Astrocyte (in vitro differentiated cells and primary cell): ENCODE measurements at regions not wholly inside any gene's neighbourhood (a gene's known extent, or its start where the extent isn't known, plus 50 kb on each side); places are given as distances from the start of the nearest gene placed in this dataset.

Experiments used
- DNase-seq: peaks from one replicate; pipeline ENCODE4 v3.0.0-alpha.2; 2010; ENCODE audit warnings: low read depth
- FAIRE-seq: peaks from 2 replicates; lab custom pipeline; 2011; peaks lifted over from hg19 to GRCh38; lab: Jason Lieb, UNC
- H2AFZ ChIP-seq: 2 replicates; pipeline ENCODE4 v1.6.0; 2012; ENCODE audit warnings: low read depth, low read length, inconsistent platforms
- H3K27ac ChIP-seq: 2 replicates; pipeline ENCODE4 v1.5.1; 2011; ENCODE audit warnings: low read depth, low read length, inconsistent platforms
- H3K27me3 ChIP-seq: 2 replicates; pipeline ENCODE4 v1.6.0; 2011; ENCODE audit warnings: low read length, inconsistent platforms; ENCODE audit not compliant: insufficient read depth
- H3K36me3 ChIP-seq: 2 replicates; pipeline ENCODE4 v1.5.1; 2011; ENCODE audit warnings: low read length, inconsistent platforms; ENCODE audit not compliant: insufficient read depth
- H3K4me1 ChIP-seq: 2 replicates; pipeline ENCODE4 v1.5.1; 2011; ENCODE audit warnings: low read length, inconsistent platforms; ENCODE audit not compliant: insufficient read depth
- H3K4me2 ChIP-seq: 2 replicates; pipeline ENCODE4 v1.6.0; 2012; ENCODE audit warnings: low read length, inconsistent platforms
- H3K4me3 ChIP-seq: 2 replicates; pipeline ENCODE4 v1.5.1; 2011; ENCODE audit warnings: low read depth, mild to moderate bottlenecking, low read length, inconsistent platforms; ENCODE audit not compliant: insufficient read depth
- H3K79me2 ChIP-seq: 2 replicates; pipeline ENCODE4 v1.6.0; 2012; ENCODE audit warnings: mild to moderate bottlenecking, low read length, inconsistent platforms; ENCODE audit not compliant: insufficient read depth
- H3K9ac ChIP-seq: 2 replicates; pipeline ENCODE4 v1.6.0; 2012; ENCODE audit warnings: mild to moderate bottlenecking, low read length, inconsistent platforms
- H3K9me3 ChIP-seq: 2 replicates; pipeline ENCODE4 v1.5.1; 2012; ENCODE audit warnings: low read depth, mild to moderate bottlenecking, low read length, inconsistent platforms; ENCODE audit not compliant: insufficient read depth
- H4K20me1 ChIP-seq: 2 replicates; pipeline ENCODE4 v1.6.0; 2012; ENCODE audit warnings: low read length, inconsistent platforms; ENCODE audit not compliant: insufficient read depth
- H3K27ac Mint-ChIP-seq: one replicate; pipeline ENCODE4 v1.8.0; 2021; ENCODE audit warnings: mild to moderate bottlenecking, mixed read lengths; ENCODE audit not compliant: unreplicated experiment
- H3K27me3 Mint-ChIP-seq: one replicate; pipeline ENCODE4 v1.8.0; 2021; ENCODE audit warnings: low read depth, mixed read lengths; ENCODE audit not compliant: unreplicated experiment
- H3K36me3 Mint-ChIP-seq: one replicate; pipeline ENCODE4 v1.8.0; 2021; ENCODE audit warnings: low read depth, mixed read lengths; ENCODE audit not compliant: unreplicated experiment
- H3K4me1 Mint-ChIP-seq: one replicate; pipeline ENCODE4 v1.8.0; 2021; ENCODE audit warnings: low read depth, mixed read lengths; ENCODE audit not compliant: unreplicated experiment
- H3K4me3 Mint-ChIP-seq: one replicate; pipeline ENCODE4 v1.8.0; 2021; ENCODE audit warnings: mild to moderate bottlenecking, moderate library complexity, mixed read lengths; ENCODE audit not compliant: unreplicated experiment
- H3K9me3 Mint-ChIP-seq: one replicate; pipeline ENCODE4 v1.8.0; 2021; ENCODE audit warnings: mild to moderate bottlenecking, mixed read lengths; ENCODE audit not compliant: unreplicated experiment
- CTCF ChIP-seq: IDR thresholded peaks from 2 replicates; pipeline ENCODE4 v1.5.1; 2011; ENCODE audit warnings: low read depth, mild to moderate bottlenecking, inconsistent platforms, low read length, moderate library complexity; ENCODE audit not compliant: insufficient read depth
- EZH2 ChIP-seq: IDR thresholded peaks from 2 replicates; pipeline ENCODE4 v1.6.1; 2012; ENCODE audit warnings: mild to moderate bottlenecking, low read length, inconsistent platforms; ENCODE audit not compliant: insufficient read depth

DNA sequence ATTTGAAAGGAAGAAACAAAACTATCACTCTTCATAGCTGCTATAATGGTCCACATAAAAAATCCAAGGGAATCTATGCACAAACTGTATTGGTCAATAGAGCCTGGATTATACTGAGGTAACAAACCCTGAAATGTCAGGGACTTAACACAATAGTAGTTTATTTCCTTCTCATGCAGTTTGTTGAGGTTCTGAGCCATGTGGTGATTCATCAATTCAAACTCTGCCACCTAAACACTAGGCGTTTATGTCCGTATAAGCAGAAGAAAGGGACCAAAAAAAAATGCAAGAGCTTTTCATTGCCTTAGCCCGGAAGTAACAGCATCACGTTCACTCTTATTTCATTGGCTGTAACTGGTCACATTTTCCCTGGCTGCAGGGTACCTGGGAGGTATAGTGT, 464.7 kb downstream of the ZSWIM6 start:
- FAIRE-seq (no peak), DNase-seq (no peak)
- Histone ChIP-seq H3K79me2 (no peaks in the 10 kb centered on the region), H3K9ac (no peak overlapping the region), H3K27ac (no peak overlapping the region), H3K4me3 (no peak overlapping the region), H3K36me3 (no peaks in the 10 kb centered on the region), H3K9me3 (no peaks in the 10 kb centered on the region), H3K27me3 (peaks cover 3% of the 10 kb centered on the region), H3K4me2 (no peak overlapping the region), H4K20me1 (no peaks in the 10 kb centered on the region), H3K4me1 (no peaks in the 10 kb centered on the region), H2AFZ (no peak overlapping the region)
- Mint-ChIP-seq H3K4me1 (peaks cover 4% of the 10 kb centered on the region), H3K27ac (no peak overlapping the region), H3K27me3 (peaks cover 13% of the 10 kb centered on the region), H3K4me3 (no peak overlapping the region), H3K9me3 (peaks cover 2% of the 10 kb centered on the region), H3K36me3 (no peaks in the 10 kb centered on the region)
- TF ChIP-seq EZH2: no peak
- TF ChIP-seq CTCF: no peak

GRCh38 chr5:61800450-61800849, 468.4 kb downstream of the ZSWIM6 start:
- Mint-ChIP-seq H3K27ac (no peak overlapping the region), H3K4me1 (peaks cover 14% of the 10 kb centered on the region), H3K9me3 (no peaks in the 10 kb centered on the region), H3K27me3 (peaks cover 3% of the 10 kb centered on the region), H3K4me3 (no peak overlapping the region), H3K36me3 (no peaks in the 10 kb centered on the region)
- Histone ChIP-seq H3K79me2 (no peaks in the 10 kb centered on the region), H3K4me2 (no peak overlapping the region), H3K4me1 (peaks cover 6% of the 10 kb centered on the region), H2AFZ (no peak overlapping the region), H3K27me3 (peaks cover 3% of the 10 kb centered on the region), H4K20me1 (no peaks in the 10 kb centered on the region), H3K9ac (no peak overlapping the region), H3K27ac (no peak overlapping the region), H3K4me3 (no peak overlapping the region), H3K9me3 (no peaks in the 10 kb centered on the region), H3K36me3 (no peaks in the 10 kb centered on the region)
- TF ChIP-seq EZH2 (no peak), CTCF (no peak)
- no peak for DNase-seq
- FAIRE-seq: no peak

- Mint-ChIP-seq H3K27ac (no peak overlapping the region), H3K4me3 (no peak overlapping the region), H3K36me3 (no peaks in the 10 kb centered on the region), H3K27me3 (peaks cover 3% of the 10 kb centered on the region), H3K9me3 (no peaks in the 10 kb centered on the region), H3K4me1 (peaks cover 21% of the 10 kb centered on the region)
- H4K20me1 ChIP-seq: no peaks in the 10 kb centered on the region
- H2AFZ ChIP-seq: no peak overlapping the region
- H3K79me2 ChIP-seq: no peaks in the 10 kb centered on the region
- H3K4me2 ChIP-seq: no peak overlapping the region
- DNase-seq (no peak), FAIRE-seq (no peak)
- H3K27me3 ChIP-seq: peaks cover 3% of the 10 kb centered on the region
- peaks cover 10% of the 10 kb centered on the region for H3K4me1 ChIP-seq
- H3K36me3 ChIP-seq: no peaks in the 10 kb centered on the region
- H3K9me3 ChIP-seq: no peaks in the 10 kb centered on the region
- no peak overlapping the region for H3K27ac ChIP-seq
- no peak overlapping the region for H3K9ac ChIP-seq
- no peak overlapping the region for H3K4me3 ChIP-seq
- no peak for TF ChIP-seq EZH2
- TF ChIP-seq CTCF: no peak
Observed at GRCh38 chr5:61801174-61801573, 469.1 kb downstream of the ZSWIM6 start.
